ENCODE measurements at regions not wholly inside any gene's neighbourhood (a gene's known extent, or its start where the extent isn't known, plus 50 kb on each side); places are given as distances from the start of the nearest gene placed in this dataset.

DNA sequence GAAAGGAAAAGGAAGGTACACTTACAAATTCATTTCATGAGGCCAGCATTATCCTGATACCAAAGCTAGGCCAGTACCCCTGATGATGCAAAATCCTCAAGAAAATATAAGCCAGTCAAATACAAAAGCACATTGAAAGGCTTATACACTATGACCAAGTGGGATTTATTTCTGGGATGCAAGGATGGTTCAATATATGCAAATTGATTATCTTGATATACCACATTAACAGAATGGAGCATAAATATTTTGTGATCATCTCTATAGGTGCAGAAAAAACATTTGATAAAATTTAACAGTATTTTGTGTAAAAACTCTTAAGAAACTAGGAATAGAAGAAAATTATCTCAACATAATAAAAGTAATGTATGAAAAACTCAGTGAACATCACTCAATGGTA, 97.0 kb upstream of the BCAT1 start:
- Histone ChIP-seq H3K4me2 (no peak overlapping the region), H3K27ac (ENCODE audit: low read depth in 2 of 2, low read length in 1 of 2) (no peak overlapping the region), H3K36me3 (replicated peaks in 1 of 2; ENCODE audit: control insufficient read depth in 1 of 2, insufficient read depth in 2 of 2, low read length in 1 of 2) (peaks cover 0 to 7% of the 10 kb centered on the region in 2 experiments), H2AFZ (ENCODE audit: low read depth) (no peak overlapping the region), H3K4me1 (ENCODE audit: control insufficient read depth in 1 of 2, insufficient read depth in 2 of 2, low read depth in 1 of 2, low read length in 1 of 2) (no peaks in the 10 kb centered on the region), H3K4me3 (ENCODE audit: low read depth in 2 of 2, low read length in 1 of 2) (no peak overlapping the region), H3K9me2 (no peaks in the 10 kb centered on the region), H3K79me2 (ENCODE audit: insufficient read depth) (no peaks in the 10 kb centered on the region), H4K20me1 (ENCODE audit: insufficient read depth) (no peaks in the 10 kb centered on the region), H3K27me3 (ENCODE audit: insufficient read depth) (no peaks in the 10 kb centered on the region), H3F3A (replicated peaks; ENCODE audit: insufficient read depth) (no peaks in the 10 kb centered on the region), H3K9ac (no peak overlapping the region), H3K9me3 (peaks cover 6% of the 10 kb centered on the region; the same call in 1 of the 2 replicates)
- ChIA-PET CTCF (no interaction called here), POLR2A (no interaction called here)
- no peak for DNase-seq
- TF ChIP-seq GATA2 (CRISPR knock-in tag; IDR thresholded peaks at IDR 0.05) (no peak), MXI1 (IDR thresholded peaks at IDR 0.05; ENCODE audit: low read depth, low read length) (no peak), SIN3A (IDR thresholded peaks at IDR 0.05; ENCODE audit: borderline replicate concordance, low read depth, low read length) (no peak), GABPA (IDR thresholded peaks at IDR 0.05; ENCODE audit: low read depth) (no peak), JUND (IDR thresholded peaks at IDR 0.05) (no peak), RFX5 (IDR thresholded peaks at IDR 0.05; ENCODE audit: low read length) (no peak), TCF12 (IDR thresholded peaks at IDR 0.05) (no peak), SMC3 (IDR thresholded peaks at IDR 0.05; ENCODE audit: low read depth, low read length) (no peak), TEAD4 (IDR thresholded peaks at IDR 0.05; ENCODE audit: borderline replicate concordance, insufficient read depth) (no peak), RCOR1 (IDR thresholded peaks at IDR 0.05; ENCODE audit: low read length) (no peak), ELF1 (IDR thresholded peaks at IDR 0.05) (no peak), TAF1 (IDR thresholded peaks at IDR 0.05; ENCODE audit: borderline replicate concordance, low read depth, low read length) (no peak), MEF2A (IDR thresholded peaks at IDR 0.05; ENCODE audit: borderline replicate concordance, low read depth) (no peak), NFIC (IDR thresholded peaks at IDR 0.05; ENCODE audit: borderline replicate concordance) (no peak), EZH2phosphoT487 (IDR thresholded peaks at IDR 0.05; ENCODE audit: borderline replicate concordance, low read depth) (no peak)
- TF ChIP-seq, protein P1, sequence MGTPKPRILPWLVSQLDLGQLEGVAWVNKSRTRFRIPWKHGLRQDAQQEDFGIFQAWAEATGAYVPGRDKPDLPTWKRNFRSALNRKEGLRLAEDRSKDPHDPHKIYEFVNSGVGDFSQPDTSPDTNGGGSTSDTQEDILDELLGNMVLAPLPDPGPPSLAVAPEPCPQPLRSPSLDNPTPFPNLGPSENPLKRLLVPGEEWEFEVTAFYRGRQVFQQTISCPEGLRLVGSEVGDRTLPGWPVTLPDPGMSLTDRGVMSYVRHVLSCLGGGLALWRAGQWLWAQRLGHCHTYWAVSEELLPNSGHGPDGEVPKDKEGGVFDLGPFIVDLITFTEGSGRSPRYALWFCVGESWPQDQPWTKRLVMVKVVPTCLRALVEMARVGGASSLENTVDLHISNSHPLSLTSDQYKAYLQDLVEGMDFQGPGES (IDR thresholded peaks at IDR 0.05; ENCODE audit: low read depth, low read length) = no peak

DNA sequence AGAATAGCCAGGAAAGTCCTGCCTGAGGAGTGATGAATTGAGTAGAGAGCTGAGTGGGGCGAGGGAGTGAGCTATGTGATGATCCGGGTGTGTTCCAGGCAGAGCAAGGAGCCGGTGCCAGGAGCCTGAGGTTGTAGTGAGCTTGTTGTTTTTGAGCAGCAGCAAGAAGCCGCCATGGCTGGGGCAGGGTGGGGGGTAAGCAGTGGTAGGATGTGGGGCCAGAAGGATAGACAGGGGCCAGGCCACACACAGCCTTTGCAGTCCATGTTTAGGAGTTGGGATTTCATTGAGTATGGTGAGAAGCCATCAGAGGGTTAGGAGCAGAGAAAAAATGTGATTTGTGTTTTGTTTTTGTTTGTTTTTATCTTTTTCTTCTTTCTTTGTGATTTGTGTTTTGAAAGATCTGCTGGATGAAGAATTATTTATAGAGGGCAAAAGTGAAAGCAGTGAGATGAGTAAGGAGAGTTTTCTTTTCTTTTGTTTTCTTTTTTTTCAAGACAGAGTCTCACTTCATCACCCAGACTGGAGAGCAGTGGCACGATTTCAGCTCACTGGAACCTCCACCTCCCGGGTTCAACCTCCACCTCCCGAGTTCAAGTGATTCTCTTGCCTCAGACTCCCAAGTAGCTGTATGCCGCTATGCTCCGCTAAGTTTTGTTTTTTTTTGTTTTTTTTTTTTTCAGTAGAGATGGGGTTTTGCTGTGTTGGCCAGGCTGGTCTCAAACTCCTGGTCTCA, 92.3 kb upstream of the BCAT1 start:
- no peak overlapping the region for H3K27ac ChIP-seq (ENCODE audit: low read depth in 2 of 2, low read length in 1 of 2)
- no peaks in the 10 kb centered on the region for H4K20me1 ChIP-seq (ENCODE audit: insufficient read depth)
- no peak for DNase-seq
- no peaks in the 10 kb centered on the region; the same call in 1 of the 2 replicates for H3K9me3 ChIP-seq
- 63% methylated on average over 9 of the region's 9 CpGs for WGBS (ENCODE audit: low lambda C conversion rate)
- no peaks in the 10 kb centered on the region for H3K9me2 ChIP-seq
- H3K4me1 ChIP-seq (ENCODE audit: control insufficient read depth in 1 of 2, insufficient read depth in 2 of 2, low read depth in 1 of 2, low read length in 1 of 2) = no peaks in the 10 kb centered on the region
- no peaks in the 10 kb centered on the region; the same call in 1 of the 2 replicates for H3K27me3 ChIP-seq (ENCODE audit: insufficient read depth)
- POLR2A ChIA-PET = no interaction called here
- no peak overlapping the region for H3K9ac ChIP-seq
- no peak for TF ChIP-seq JUND (IDR thresholded peaks at IDR 0.05)
- no peak for TF ChIP-seq MEF2A (IDR thresholded peaks at IDR 0.05; ENCODE audit: borderline replicate concordance, low read depth)
- no peak overlapping the region for H3K4me3 ChIP-seq (ENCODE audit: low read depth in 2 of 2, low read length in 1 of 2)
- H3K79me2 ChIP-seq (ENCODE audit: insufficient read depth) = no peaks in the 10 kb centered on the region
- no peak overlapping the region for H3K4me2 ChIP-seq
- no peak overlapping the region for H2AFZ ChIP-seq (ENCODE audit: low read depth)
- CTCF ChIA-PET = interaction anchor here (1.4 kb wide), 1 partner anchor 12 kb away, joined by 5 read pairs; no protein-coding TSS in a partner anchor
- no peaks in the 10 kb centered on the region for H3F3A ChIP-seq (replicated peaks; ENCODE audit: insufficient read depth)
- H3K36me3 ChIP-seq (replicated peaks in 1 of 2; ENCODE audit: control insufficient read depth in 1 of 2, insufficient read depth in 2 of 2, low read length in 1 of 2) = peaks cover 0 to 2% of the 10 kb centered on the region in 2 experiments
